Fibroblast of lung (primary cell): ENCODE measurements at regions not wholly inside any gene's neighbourhood (a gene's known extent, or its start where the extent isn't known, plus 50 kb on each side); places are given as distances from the start of the nearest gene placed in this dataset.

Source experiments
- CTCF ChIP-seq, 2 donors: IDR thresholded peaks in 1 of 2; conservative IDR thresholded peaks in 1 of 2; 1 replicate in 1 of 2; 2 replicates in 1 of 2; pipeline ENCODE4 v1.5.1; 2011 to 2012; ENCODE audit warnings: low read length in 2 of 2, control low read depth in 1 of 2, inconsistent platforms in 1 of 2, low read depth in 1 of 2, mild to moderate bottlenecking in 1 of 2
- EZH2 ChIP-seq: IDR thresholded peaks from 2 replicates; pipeline ENCODE4 v1.5.1; 2012; ENCODE audit warnings: low read length, control low read depth, mild to moderate bottlenecking; ENCODE audit errors: missing control alignments

GRCh38 chr4:15352524-15352923 lies 75.3 kb upstream of the C1QTNF7 start:
- TF ChIP-seq CTCF (conservative IDR thresholded peaks at IDR 0.05 in 1 of 2, IDR thresholded peaks at IDR 0.05 in 1 of 2; ENCODE audit: low read depth in 1 of 2, low read length in 2 of 2) (no peak), EZH2 (no peak)
